ENCODE measurements at regions not wholly inside any gene's neighbourhood (a gene's known extent, or its start where the extent isn't known, plus 50 kb on each side); places are given as distances from the start of the nearest gene placed in this dataset.
"Not testable (repeated sequence)": the region's sequence is repeated elsewhere in the genome, so short reads cannot be mapped to it uniquely, and the experiment has no call there.

DNA sequence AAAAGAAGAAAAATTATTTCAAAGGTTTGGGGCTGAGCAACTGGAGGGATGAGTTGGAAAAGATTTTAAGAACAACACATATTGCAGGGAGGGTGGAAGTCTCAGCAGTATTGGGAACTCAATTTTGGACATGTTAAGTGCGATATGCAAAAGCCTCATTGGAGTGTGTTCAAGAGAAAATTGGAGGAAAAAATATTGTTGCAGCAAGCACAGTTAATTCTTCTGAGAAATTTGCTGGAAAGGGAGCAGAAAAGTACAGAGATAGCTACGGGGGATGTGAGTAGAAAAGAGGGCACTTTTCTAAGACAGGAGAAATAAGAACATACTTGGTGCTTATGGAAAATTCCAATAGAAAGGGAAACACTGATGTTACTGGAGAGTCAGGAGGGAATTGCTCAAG is 59.8 kb upstream of the MAGI2 start:
- H3K27me3 ChIP-seq: no peaks in the 10 kb centered on the region
- WGBS, 2 donors: 81 to 85% methylated on average over 2 of the region's 2 CpGs
- H3K4me3 ChIP-seq: no peak overlapping the region
- DNase-seq: no peak
- intact Hi-C loops (cut with DNase I): no loop called here
- TF ChIP-seq, protein P1, sequence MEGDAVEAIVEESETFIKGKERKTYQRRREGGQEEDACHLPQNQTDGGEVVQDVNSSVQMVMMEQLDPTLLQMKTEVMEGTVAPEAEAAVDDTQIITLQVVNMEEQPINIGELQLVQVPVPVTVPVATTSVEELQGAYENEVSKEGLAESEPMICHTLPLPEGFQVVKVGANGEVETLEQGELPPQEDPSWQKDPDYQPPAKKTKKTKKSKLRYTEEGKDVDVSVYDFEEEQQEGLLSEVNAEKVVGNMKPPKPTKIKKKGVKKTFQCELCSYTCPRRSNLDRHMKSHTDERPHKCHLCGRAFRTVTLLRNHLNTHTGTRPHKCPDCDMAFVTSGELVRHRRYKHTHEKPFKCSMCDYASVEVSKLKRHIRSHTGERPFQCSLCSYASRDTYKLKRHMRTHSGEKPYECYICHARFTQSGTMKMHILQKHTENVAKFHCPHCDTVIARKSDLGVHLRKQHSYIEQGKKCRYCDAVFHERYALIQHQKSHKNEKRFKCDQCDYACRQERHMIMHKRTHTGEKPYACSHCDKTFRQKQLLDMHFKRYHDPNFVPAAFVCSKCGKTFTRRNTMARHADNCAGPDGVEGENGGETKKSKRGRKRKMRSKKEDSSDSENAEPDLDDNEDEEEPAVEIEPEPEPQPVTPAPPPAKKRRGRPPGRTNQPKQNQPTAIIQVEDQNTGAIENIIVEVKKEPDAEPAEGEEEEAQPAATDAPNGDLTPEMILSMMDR (IDR thresholded peaks at IDR 0.05): no peak
- no peak for TF ChIP-seq POLR2A (IDR thresholded peaks at IDR 0.05)
- H3K36me3 ChIP-seq: no peaks in the 10 kb centered on the region
- no peak overlapping the region for H3K27ac ChIP-seq
- no peaks in the 10 kb centered on the region for H3K4me1 ChIP-seq
- no peaks in the 10 kb centered on the region for H3K9me3 ChIP-seq

DNA sequence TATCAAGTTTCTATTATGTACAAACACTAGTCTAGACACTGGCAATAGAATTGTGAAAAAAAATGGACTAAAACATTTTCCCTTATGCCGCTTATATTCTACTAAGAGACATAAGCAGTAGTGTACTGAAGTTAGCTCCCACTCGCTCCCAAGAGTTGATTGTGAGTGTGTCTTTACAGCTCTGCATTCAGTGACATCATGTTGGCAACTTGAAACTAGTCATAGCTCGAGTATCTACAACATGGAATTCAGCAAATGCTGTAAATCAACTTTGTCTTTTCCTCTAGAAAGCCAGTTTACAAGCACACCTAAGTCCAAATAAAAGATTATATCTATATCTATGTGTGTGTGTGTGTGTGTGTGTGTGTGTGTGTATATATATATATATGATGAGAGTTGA is 58.8 kb upstream of the MAGI2 start:
- intact Hi-C loops (cut with DNase I): no loop called here
- H3K36me3 ChIP-seq: no peaks in the 10 kb centered on the region
- no peak for DNase-seq
- no peaks in the 10 kb centered on the region for H3K9me3 ChIP-seq
- H3K4me3 ChIP-seq: no peak overlapping the region
- no peaks in the 10 kb centered on the region for H3K27me3 ChIP-seq
- no peak for TF ChIP-seq POLR2A (IDR thresholded peaks at IDR 0.05)
- TF ChIP-seq, protein P1 (IDR thresholded peaks at IDR 0.05): no peak
- H3K4me1 ChIP-seq: no peaks in the 10 kb centered on the region
- no peak overlapping the region for H3K27ac ChIP-seq
- 69 to 80% methylated on average over 3 of the region's 3 CpGs for WGBS, 2 donors

DNA sequence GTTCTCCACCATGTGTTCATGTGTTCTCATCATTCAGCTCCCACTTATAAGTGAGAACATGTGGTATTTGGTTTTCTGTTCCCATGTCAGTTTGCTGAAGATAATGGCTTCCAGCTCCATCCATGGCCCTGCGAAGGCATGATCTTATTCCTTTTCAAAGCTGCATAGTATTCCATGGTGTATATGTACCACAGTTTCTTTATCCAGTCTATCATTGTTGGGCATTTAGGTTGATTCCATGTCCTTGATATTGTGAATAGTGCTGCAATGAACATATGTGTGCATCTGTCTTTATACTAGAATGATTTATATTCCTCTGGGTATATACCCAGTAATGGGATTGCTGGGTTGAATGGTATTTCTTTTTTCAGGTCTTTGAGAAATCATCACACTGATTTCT is 57.6 kb upstream of the MAGI2 start:
- intact Hi-C loops (cut with DNase I); H3K36me3 ChIP-seq; H3K4me3 ChIP-seq; H3K27ac ChIP-seq; DNase-seq; H3K4me1 ChIP-seq; H3K27me3 ChIP-seq; H3K9me3 ChIP-seq: not testable (repeated sequence)
- 79 to 86% methylated on average over 1 of the region's 1 CpG for WGBS, 2 donors

DNA sequence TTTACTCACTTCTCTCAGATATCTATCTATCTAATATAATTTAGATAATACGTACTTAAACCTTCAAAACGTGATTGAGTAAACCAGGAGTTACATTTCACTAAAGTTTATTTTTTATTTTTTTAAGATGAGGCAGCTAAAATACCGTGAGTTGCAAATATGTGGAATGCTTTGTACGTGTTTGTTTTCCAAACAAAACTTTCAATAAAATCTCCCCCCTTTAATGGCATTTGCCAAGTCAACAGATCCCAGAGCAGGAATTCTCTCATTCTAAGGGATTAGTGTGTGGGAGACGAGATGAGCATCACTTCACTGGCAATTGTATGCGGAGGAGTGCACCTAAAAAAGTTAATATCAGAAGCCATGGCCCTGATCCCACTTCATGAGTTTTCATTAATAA is 53.7 kb upstream of the MAGI2 start:
- H3K4me1 ChIP-seq: no peaks in the 10 kb centered on the region
- no peaks in the 10 kb centered on the region for H3K36me3 ChIP-seq
- no peak for DNase-seq
- intact Hi-C loops (cut with DNase I): no loop called here
- no peak for TF ChIP-seq POLR2A (IDR thresholded peaks at IDR 0.05)
- TF ChIP-seq, protein P1 (IDR thresholded peaks at IDR 0.05): no peak
- no peaks in the 10 kb centered on the region for H3K9me3 ChIP-seq
- no peaks in the 10 kb centered on the region for H3K27me3 ChIP-seq
- H3K4me3 ChIP-seq: no peak overlapping the region
- 40 to 72% methylated on average over 6 of the region's 6 CpGs for WGBS, 2 donors
- no peak overlapping the region for H3K27ac ChIP-seq

DNA sequence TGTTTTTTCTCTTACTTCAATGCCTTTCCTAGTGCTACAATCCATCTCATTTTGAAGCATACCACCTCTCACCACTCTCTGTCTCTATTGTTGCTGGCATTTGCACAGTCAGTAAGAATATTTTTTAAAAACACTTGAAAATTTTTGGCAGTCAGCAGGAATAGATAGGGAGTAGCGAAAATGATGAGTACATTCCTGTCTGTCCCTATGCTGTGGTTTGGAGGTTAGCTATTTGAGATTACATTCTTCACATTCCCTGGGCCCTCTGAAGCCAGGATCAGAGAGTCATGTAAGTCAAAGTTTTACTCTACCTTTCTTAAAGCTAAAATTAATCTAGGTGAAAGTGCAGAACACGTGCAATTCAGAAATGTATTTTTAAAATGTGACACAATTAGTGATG is 53.0 kb upstream of the MAGI2 start:
- H3K27ac ChIP-seq: no peak overlapping the region
- H3K27me3 ChIP-seq: no peaks in the 10 kb centered on the region
- H3K4me1 ChIP-seq: no peaks in the 10 kb centered on the region
- H3K9me3 ChIP-seq: no peaks in the 10 kb centered on the region
- DNase-seq: no peak
- no peaks in the 10 kb centered on the region for H3K36me3 ChIP-seq
- no peak overlapping the region for H3K4me3 ChIP-seq
- WGBS, 2 donors: 62 to 74% methylated on average over 2 of the region's 2 CpGs
- TF ChIP-seq, protein P1 (IDR thresholded peaks at IDR 0.05): no peak
- no peak for TF ChIP-seq POLR2A (IDR thresholded peaks at IDR 0.05)
- intact Hi-C loops (cut with DNase I): no loop called here

DNA sequence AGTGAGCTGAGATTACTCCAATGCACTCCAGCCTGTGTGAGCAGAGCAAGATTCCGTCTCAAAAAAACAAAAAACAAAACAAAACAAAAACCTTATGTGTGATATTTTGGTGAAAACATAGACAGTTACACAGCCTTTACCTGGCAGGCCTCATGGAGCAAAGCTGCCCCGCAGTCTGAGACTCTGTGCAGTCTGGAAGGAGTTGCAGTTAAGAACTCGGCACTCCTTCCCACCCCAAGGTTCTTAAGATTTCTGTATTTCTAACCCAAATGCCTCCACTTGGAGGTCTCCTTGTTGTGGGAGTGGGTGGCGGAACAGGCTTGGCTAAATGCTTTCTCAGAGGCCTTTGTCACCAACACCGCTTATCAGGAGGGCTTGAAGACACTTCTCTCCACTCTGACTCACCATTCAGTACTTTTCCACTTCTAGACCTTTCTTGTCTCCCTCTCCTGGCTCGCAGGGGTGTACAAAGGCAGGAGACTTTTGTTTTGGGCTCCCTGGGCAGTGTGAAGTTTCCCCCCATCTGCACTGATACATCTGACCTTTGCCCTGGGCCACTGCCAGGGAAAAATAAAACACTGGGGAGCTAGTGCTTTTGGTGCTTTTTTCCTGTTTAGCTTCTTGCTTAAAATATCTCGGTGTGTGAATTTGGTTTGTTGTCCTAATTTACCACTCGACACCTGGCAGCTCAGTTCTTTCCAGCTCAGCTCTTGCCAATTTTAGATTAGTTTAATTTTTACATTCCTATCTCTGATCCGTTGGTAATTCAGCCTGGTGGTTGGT is 51.3 kb upstream of the MAGI2 start:
- no peaks in the 10 kb centered on the region for H3K4me1 ChIP-seq
- no peaks in the 10 kb centered on the region for H3K36me3 ChIP-seq
- intact Hi-C loops (cut with DNase I): no loop called here
- H3K27ac ChIP-seq: no peak overlapping the region
- no peak overlapping the region for H3K4me3 ChIP-seq
- H3K27me3 ChIP-seq: no peaks in the 10 kb centered on the region
- DNase-seq: no peak
- 60 to 64% methylated on average over 8 to 9 of the region's 9 CpGs for WGBS, 2 donors
- TF ChIP-seq POLR2A (IDR thresholded peaks at IDR 0.05): no peak
- TF ChIP-seq, protein P1 (IDR thresholded peaks at IDR 0.05): no peak
- no peaks in the 10 kb centered on the region for H3K9me3 ChIP-seq
